T-helper 2 cell treated with Interferon-gamma antibody and Interleukin-4, amounts not matched to agents 5 μg/mL and 100 μg/mL, for 36 hours (primary cell): ENCODE measurements at regions not wholly inside any gene's neighbourhood (a gene's known extent, or its start where the extent isn't known, plus 50 kb on each side); places are given as distances from the start of the nearest gene placed in this dataset.
"Not testable (repeated sequence)": the region's sequence is repeated elsewhere in the genome, so short reads cannot be mapped to it uniquely, and the experiment has no call there.

Experiments
- DNase-seq: peaks from one replicate; pipeline ENCODE4 v3.0.0; 2021; ENCODE audit warnings: low spot score
- H3K27ac Mint-ChIP-seq: one replicate; pipeline ENCODE4 v1.8.0; 2021; ENCODE audit warnings: mild to moderate bottlenecking, mixed read lengths
- H3K27me3 Mint-ChIP-seq: one replicate; pipeline ENCODE4 v1.8.0; 2021; ENCODE audit warnings: low read depth, mixed read lengths
- H3K36me3 Mint-ChIP-seq: one replicate; pipeline ENCODE4 v1.8.0; 2021; ENCODE audit warnings: low read depth, mixed read lengths
- H3K4me1 Mint-ChIP-seq: one replicate; pipeline ENCODE4 v1.8.0; 2021; ENCODE audit warnings: low read depth, mixed read lengths
- H3K4me3 Mint-ChIP-seq: one replicate; pipeline ENCODE4 v1.8.0; 2022; ENCODE audit warnings: mild to moderate bottlenecking, moderate library complexity, mixed read lengths
- H3K9me3 Mint-ChIP-seq: one replicate; pipeline ENCODE4 v1.8.0; 2021; ENCODE audit warnings: mixed read lengths

DNA sequence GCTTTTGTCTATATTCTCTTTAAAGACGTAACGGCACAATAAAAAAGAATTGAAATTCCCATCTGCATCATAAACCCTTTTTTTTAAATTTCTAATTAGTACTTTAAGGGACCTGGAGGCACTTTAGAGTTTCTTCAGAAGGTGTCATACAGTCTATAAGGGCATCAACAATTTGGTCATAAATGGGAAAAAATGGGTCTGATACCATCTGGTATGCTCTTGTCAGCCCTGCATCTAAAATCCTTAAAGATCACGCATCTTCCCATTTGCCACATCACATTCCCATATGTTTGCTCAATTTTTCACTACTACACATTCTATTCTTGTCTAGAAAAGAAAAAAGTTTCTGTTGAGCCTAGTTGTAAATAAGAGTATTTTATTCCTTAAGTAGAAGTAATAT lies 53.8 kb downstream of the COX7C start:
- H3K4me1 Mint-ChIP-seq, result no peaks in the 10 kb centered on the region

GRCh38 chr5:86674069-86674468 lies 56.3 kb downstream of the COX7C start:
- H3K27ac Mint-ChIP-seq, result no peak overlapping the region
- no peak overlapping the region for H3K4me3 Mint-ChIP-seq
- H3K36me3 Mint-ChIP-seq, result no peaks in the 10 kb centered on the region
- H3K9me3 Mint-ChIP-seq, result no peaks in the 10 kb centered on the region
- H3K27me3 Mint-ChIP-seq, result no peaks in the 10 kb centered on the region
- no peak for DNase-seq
- H3K4me1 Mint-ChIP-seq, result no peaks in the 10 kb centered on the region

More for the DNA sequence above, 53.8 kb downstream of the COX7C start:
- no peak for DNase-seq
- no peaks in the 10 kb centered on the region for H3K27me3 Mint-ChIP-seq
- H3K27ac Mint-ChIP-seq, result no peak overlapping the region
- H3K36me3 Mint-ChIP-seq, result no peaks in the 10 kb centered on the region
- H3K9me3 Mint-ChIP-seq, result no peaks in the 10 kb centered on the region
- no peak overlapping the region for H3K4me3 Mint-ChIP-seq

GRCh38 chr5:86675311-86675710 lies 57.6 kb downstream of the COX7C start:
- Mint-ChIP-seq H3K27me3 (no peaks in the 10 kb centered on the region), H3K36me3 (no peaks in the 10 kb centered on the region)

DNA sequence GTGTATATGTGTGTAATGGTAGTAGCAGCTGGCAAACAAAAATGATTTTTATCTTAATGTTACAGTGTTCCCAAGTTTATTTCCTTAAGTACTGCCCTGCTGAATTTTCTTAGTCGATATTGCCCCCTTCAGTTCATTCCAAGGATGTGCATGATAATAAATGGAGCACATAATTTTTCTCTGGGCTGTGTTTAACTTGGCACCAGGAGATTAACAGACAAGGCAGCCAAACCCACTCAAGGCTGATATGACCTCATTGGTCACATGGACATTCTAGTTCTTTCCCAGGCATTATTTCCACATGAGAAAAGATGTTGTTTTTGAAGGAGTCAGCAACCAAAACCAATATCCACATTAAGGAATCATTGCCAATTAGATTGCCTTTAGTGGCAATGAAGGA lies 61.8 kb downstream of the COX7C start:
- H3K27ac Mint-ChIP-seq, result no peak overlapping the region
- no peaks in the 10 kb centered on the region for H3K27me3 Mint-ChIP-seq
- no peaks in the 10 kb centered on the region for H3K36me3 Mint-ChIP-seq
- no peaks in the 10 kb centered on the region for H3K9me3 Mint-ChIP-seq
- no peak for DNase-seq
- H3K4me1 Mint-ChIP-seq, result no peaks in the 10 kb centered on the region
- no peak overlapping the region for H3K4me3 Mint-ChIP-seq

More at GRCh38 chr5:86675311-86675710, 57.6 kb downstream of the COX7C start:
- Mint-ChIP-seq H3K27ac (no peak overlapping the region), H3K4me1 (no peaks in the 10 kb centered on the region), H3K4me3 (no peak overlapping the region), H3K9me3 (no peaks in the 10 kb centered on the region)
- DNase-seq, result no peak

- Mint-ChIP-seq H3K36me3 (no peaks in the 10 kb centered on the region), H3K27ac (no peak overlapping the region), H3K4me3 (no peak overlapping the region), H3K27me3 (no peaks in the 10 kb centered on the region), H3K9me3 (no peaks in the 10 kb centered on the region), H3K4me1 (no peaks in the 10 kb centered on the region)
- DNase-seq, result no peak
Measured at GRCh38 chr5:86679949-86680348, 62.2 kb downstream of the COX7C start.

DNA sequence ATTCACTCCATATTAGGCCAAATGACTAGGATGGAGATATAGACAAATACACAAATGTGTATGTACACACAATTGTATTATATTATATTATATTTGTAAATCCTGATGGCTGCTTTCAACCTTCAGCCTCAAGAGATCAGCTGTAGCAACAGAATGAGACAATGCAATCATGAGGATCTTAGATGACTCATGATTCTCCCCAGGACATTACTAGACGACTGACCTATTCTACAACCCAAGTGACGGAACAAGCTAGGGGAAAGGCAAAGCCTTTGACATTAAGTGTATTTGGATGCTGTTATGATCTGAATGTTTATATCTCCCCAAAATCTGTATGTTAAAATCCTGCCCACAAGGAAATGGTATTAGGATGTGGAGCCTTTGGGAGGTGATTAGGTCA lies 66.5 kb downstream of the COX7C start:
- Mint-ChIP-seq H3K27ac (no peak overlapping the region), H3K9me3 (no peaks in the 10 kb centered on the region), H3K4me1 (no peaks in the 10 kb centered on the region), H3K36me3 (no peaks in the 10 kb centered on the region), H3K4me3 (no peak overlapping the region), H3K27me3 (no peaks in the 10 kb centered on the region)
- DNase-seq, result no peak

- Mint-ChIP-seq H3K4me1 (no peaks in the 10 kb centered on the region), H3K4me3 (no peak overlapping the region), H3K27ac (no peak overlapping the region), H3K9me3 (no peaks in the 10 kb centered on the region), H3K36me3 (no peaks in the 10 kb centered on the region), H3K27me3 (no peaks in the 10 kb centered on the region)
- DNase-seq, result no peak
Measured at GRCh38 chr5:86686046-86686445, 68.3 kb downstream of the COX7C start.

GRCh38 chr5:86688406-86688805 lies 70.7 kb downstream of the COX7C start:
- Mint-ChIP-seq H3K27me3 (no peaks in the 10 kb centered on the region), H3K27ac (no peak overlapping the region), H3K36me3 (no peaks in the 10 kb centered on the region), H3K4me1 (no peaks in the 10 kb centered on the region), H3K9me3 (no peaks in the 10 kb centered on the region), H3K4me3 (no peak overlapping the region)
- DNase-seq, result no peak

GRCh38 chr5:86689103-86689729 lies 71.5 kb downstream of the COX7C start:
- Mint-ChIP-seq H3K9me3 (no peaks in the 10 kb centered on the region), H3K4me1 (no peaks in the 10 kb centered on the region), H3K4me3 (no peak overlapping the region), H3K27ac (no peak overlapping the region), H3K36me3 (no peaks in the 10 kb centered on the region), H3K27me3 (no peaks in the 10 kb centered on the region)
- DNase-seq, result no peak

DNA sequence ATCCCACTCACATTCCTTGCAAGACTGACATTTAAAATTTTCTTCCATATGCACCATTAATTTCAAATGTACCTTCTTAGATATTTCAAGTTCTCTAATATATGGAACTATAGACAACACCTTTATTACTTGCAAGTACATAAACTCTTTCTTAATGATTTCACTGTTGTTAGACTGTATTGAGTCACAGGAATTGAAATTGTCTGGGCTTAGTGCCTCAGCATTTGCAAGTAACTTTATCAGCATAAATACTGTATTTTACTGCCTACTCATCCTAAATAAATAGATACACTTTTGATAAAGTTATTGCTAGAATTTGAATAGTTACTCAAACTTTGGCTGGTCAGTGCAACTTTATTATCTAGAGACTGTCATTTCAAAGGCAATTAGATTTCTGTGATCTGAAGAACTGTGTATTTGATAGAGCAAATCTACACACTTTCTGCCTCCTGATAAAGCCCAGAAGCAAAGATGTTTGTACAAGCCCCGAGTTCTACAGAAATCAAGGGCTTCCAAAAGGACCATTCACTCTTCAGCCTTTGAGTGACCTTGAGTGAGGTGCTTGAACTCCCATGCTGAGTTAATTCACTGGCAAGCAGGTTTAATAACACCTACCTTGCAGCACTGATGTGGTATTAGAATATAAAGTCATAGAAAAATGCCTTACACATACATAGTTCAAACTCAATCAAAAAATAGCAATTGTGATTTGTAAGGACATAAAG lies 91.6 kb downstream of the COX7C start:
- no peaks in the 10 kb centered on the region for H3K36me3 Mint-ChIP-seq
- no peaks in the 10 kb centered on the region for H3K27me3 Mint-ChIP-seq
- no peak overlapping the region for H3K4me3 Mint-ChIP-seq

GRCh38 chr5:86716121-86716520 lies 98.4 kb downstream of the COX7C start:
- Mint-ChIP-seq H3K9me3 (no peaks in the 10 kb centered on the region), H3K4me3 (no peak overlapping the region), H3K27ac (no peak overlapping the region), H3K27me3 (no peaks in the 10 kb centered on the region), H3K4me1 (no peaks in the 10 kb centered on the region), H3K36me3 (no peaks in the 10 kb centered on the region)
- DNase-seq, result no peak

More for the DNA sequence above, 91.6 kb downstream of the COX7C start:
- no peak for DNase-seq
- Mint-ChIP-seq H3K27ac (no peak overlapping the region), H3K4me1 (no peaks in the 10 kb centered on the region), H3K9me3 (no peaks in the 10 kb centered on the region)

DNA sequence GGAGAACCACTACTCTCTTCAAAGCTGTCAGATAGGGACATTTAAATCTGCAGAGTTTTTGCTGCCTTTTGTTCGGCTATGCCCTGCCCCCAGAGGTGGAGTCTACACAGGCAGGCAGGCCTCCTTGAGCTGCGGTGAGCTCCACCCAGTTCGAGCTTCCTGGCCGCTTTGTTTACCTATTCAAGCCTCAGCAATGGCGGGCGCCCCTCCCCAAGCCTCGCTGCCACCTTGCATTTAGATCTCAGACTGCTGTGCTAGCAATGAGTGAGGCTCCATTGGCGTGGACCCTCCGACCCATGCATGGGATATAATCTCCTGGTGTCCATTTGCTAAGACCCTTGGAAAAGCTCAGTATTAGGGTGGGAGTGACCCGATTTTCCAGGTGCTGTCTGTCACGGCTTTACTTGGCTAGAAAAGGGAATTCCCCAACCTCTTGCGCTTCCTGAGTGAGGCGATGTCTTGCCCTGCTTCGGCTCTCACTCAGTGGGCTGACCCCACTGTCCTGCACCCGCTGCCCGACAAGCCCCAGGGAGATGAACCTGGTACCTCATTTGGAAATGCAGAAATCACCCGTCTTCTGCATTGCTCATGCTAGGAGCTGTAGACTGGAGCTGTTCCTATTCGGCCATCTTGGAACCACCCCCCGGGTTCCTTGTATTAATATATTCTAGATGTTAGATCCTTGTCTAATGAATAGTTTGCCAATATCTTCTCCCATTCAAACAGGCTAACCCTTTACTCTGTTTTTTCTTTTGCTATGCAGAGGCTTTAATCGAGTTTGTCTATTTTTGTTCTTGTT lies 113.8 kb downstream of the COX7C start:
- not testable (repeated sequence) for H3K9me3 Mint-ChIP-seq, H3K27ac Mint-ChIP-seq, DNase-seq, H3K36me3 Mint-ChIP-seq, H3K4me3 Mint-ChIP-seq, H3K4me1 Mint-ChIP-seq, H3K27me3 Mint-ChIP-seq

- Mint-ChIP-seq H3K4me1 (no peaks in the 10 kb centered on the region), H3K9me3 (peaks cover 18% of the 10 kb centered on the region), H3K27me3 (no peaks in the 10 kb centered on the region), H3K36me3 (no peaks in the 10 kb centered on the region), H3K27ac (no peak overlapping the region), H3K4me3 (no peak overlapping the region)
- no peak for DNase-seq
Measured at GRCh38 chr5:86735370-86735769, 117.6 kb downstream of the COX7C start.

DNA sequence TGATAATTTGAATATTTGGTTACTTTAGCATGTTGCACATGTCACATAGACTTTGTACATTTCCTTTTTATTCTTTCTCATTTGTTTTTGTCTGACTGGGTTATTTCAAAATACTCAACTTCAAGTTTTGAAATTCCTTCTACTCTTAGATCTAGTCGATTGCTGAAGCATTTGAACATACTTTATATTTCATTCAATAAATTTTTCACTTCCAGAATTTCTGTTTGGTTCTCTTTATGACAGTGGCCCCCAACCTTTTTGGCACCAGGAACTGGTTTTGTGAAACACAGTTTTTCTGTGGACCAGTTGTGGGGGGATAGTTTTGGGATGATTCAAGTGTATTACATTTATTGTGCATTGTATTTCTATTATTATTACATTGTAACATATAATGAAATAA lies 119.8 kb downstream of the COX7C start:
- Mint-ChIP-seq H3K27me3 (no peaks in the 10 kb centered on the region), H3K27ac (no peak overlapping the region), H3K9me3 (peaks cover 18% of the 10 kb centered on the region), H3K36me3 (no peaks in the 10 kb centered on the region), H3K4me1 (no peaks in the 10 kb centered on the region), H3K4me3 (no peak overlapping the region)
- no peak for DNase-seq
